ENCODE measurements at regions not wholly inside any gene's neighbourhood (a gene's known extent, or its start where the extent isn't known, plus 50 kb on each side); places are given as distances from the start of the nearest gene placed in this dataset.
A peak's percentile ranks its signal among the peaks of the same experiment; 100 is the strongest.

DNA sequence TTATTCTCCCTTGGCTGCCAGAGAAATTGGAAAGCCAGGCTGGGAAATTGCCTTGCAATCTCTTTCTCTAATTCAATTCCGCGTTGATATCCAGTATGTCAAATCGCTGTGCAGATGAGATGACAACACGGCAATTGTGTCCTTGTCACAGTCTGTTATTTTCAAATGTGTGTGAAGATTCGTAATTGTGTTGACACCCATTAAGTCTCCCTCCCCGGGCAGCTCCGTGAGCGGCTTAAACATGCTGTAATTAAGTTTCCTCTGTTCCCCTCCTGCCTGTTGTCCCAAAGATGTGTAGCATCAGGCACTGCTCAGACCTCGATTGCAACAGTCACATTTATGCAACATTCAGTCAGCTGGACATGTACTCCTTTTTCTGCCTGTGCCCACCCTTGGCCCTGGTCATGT lies 209.5 kb downstream of the LPIN1 start:
- no peak for DNase-seq

DNA sequence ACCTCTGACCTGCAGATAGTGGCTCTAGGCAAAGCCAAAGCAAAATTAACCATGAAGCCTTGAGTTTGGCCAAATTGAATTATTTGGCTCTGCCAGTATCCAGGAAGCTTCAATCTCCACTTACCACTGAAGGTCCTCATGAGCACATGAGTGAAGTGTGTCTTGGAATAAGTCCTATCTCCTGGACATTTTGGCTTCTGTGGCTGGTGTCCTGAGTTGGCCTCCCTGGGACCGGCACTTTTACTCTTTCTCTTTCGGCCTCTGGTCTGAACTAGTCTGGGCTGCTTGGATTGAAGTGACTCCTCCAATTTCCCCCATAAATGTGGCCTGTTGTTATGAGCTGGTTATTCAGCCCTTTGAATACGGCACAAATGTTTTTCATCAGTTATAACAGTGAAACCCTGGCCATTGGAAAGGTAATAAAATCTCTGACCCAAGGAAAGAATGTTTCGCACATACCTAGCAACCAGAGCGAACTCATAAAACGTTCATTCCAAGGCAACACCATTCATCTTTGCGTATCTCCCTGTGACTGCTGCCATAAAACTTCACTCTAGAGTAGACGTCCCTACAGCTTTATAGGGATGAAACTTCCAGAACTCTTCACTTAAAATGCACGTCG lies 216.4 kb downstream of the LPIN1 start:
- no peak for DNase-seq

DNA sequence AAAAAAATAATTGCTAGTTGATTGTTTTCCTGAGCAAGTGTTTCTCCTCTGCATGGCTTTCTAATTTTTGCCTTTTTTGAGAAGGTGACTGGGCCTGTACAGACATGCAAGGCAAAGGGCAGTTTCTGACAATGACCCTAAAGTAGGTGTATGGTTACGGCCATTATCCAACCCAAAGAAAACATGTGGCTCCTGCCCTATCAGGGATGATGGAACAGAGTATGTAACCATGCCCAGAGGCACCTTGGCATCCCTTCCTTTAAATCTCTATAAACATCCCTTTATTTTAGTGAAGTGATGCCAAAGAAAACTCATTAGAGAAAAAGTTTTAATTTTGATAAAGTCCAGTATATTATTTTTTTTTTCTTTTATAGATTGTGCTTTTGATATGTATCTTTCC lies 217.5 kb downstream of the LPIN1 start:
- DNase-seq: no peak

DNA sequence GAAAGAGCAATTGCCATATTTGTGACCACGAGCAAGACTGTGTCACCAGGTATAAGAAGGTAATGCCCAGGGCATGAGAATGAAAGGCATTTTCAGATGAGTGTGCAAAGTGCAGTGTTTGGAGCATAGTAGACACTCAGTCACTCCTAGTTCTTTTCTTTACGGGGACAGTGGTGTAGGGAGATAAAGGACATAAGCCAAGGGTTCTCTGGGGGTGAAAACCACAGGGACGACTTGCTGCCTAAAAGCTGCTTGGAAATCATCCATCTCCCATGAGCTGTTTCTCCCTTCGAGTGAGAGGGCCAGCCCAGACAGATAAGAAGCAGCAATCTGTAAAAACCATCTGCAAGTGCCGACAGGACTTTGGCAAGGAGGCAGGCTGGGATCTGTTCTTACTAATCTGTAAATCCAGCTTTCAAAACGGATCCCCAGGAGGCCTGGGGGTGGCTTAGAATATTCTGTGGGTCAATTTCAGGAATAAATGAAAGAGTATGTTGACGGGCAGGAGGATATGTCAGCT lies 221.6 kb downstream of the LPIN1 start:
- DNase-seq: no peak

DNA sequence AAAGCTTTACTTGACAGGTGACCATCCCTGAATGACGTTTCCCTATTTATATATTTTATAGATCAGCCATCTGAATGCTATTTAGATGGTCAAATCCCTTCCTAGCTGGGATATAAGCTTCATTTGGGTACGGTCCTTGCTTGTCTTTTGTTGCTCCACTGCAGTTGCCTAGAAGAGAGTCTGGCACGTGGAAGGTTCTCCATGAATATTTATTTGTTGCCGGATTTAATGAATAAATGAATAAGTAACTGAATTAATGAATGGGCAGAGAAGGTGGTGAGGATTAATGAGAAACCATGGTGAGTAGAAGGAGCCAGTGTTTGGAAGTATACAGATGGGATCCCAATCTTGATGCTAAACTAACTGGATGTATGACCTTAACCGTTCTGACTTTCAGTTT lies 222.1 kb downstream of the LPIN1 start:
- DNase-seq: no peak

DNA sequence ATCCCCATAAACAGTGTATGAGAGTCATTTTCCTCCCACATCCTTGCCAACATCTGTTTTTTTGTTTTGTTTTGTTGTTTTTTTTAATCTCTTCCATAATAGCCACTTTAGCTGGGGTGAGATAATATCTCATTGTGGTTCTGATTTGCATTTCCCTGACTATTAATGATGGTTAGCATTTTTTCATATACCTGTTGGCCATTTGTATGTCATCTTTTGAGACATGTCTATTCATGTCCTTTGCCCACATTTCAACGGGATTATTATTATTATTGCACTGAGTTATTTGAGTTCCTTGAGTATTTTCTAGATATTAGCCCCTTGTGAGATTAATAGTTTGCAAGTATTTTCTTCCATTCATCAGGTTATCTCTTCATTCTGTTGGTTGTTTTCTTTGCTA lies 223.3 kb downstream of the LPIN1 start:
- DNase-seq: no peak

DNA sequence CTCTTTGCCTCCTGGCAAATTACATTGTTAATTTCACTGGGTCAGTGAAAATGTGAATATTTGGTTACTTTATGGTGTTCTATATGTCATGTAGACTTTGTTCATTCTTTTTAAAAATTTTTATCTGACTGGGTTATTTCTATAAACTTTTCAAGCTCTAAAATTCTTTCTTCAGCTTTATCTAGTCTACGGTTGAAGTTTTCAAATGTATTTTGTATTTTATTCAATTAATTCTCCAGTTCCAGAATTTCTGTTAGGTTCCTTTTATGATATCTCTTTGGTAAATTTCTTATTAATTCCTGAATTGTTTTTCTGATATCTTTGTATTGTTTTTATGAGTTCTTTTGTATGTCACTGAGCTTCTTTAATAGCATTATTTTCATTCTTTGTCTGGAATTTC lies 228.1 kb downstream of the LPIN1 start:
- no peak for DNase-seq

DNA sequence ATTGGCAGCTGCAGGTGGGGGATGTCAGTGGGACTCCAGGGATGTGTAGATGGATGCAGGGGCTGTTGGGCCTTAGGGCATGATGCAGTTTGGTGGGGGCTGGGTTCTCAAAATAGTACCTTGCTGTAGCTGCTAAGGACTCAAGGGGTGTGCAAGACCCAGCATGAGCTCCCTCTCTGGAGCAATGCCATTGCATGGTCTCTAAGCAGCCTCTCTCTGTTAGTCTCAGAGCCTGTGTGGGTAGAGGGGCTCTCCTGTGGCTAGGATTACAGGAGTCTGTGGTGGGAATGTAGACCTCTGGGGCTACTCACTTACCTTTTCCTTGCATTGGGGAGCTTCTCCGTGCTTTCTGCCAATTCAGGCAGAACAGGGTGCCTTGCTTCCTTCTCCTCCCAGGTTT lies 228.9 kb downstream of the LPIN1 start:
- no peak for DNase-seq

DNA sequence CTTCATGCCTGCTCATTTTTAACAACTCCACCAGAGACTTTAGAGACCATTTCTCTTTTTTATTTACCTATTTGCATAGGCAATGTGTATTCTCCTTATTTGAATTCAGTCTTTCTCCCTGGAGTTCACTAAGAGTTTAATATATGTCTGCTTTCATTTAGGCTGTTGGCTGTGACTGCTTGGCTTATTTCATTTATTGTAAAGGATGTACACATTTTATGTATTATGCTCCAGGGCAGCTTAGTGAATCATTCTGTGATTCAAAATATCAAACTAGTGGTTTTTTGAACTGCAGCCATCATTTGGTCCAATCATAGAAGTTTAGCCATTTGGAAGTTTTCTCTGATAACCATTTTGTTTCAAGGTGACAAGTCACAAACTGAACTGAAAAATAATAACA lies 229.6 kb downstream of the LPIN1 start:
- no peak for DNase-seq

DNA sequence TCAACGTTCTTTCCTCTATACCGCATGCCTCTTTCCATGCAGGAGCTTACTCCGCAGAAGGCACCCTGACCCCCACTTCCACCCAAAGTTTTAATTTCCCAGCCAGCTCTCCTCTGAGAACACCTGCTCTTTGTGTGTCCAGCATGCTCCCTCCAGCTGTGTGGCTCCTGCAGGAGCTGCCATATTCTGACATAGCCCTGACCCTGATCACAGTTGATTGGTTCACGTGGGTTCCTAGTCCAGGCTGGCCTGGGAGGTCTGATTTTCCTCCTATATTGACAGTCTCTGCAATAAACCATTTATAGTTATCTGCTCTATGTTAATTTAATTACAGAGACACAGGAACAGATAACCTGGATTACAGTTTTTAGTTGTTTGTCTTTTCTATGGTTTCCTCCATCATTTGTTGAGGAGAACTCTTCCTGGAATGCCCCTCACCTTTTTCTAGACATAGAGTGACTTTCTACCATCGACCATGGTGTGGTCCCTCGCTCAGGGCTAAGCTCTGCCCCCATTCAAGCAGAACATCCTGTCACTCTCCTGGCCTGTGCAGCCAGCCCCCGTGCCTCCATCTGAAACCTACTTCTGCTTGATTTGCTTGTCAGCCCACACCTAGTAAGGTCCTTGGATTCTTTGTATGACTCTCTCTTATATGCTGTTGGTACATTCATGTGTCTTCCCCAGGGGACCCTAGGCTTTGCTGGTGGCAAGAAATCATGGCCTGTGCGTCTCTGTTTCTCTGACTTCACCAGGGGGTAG lies 231.5 kb downstream of the LPIN1 start:
- no peak for DNase-seq

DNA sequence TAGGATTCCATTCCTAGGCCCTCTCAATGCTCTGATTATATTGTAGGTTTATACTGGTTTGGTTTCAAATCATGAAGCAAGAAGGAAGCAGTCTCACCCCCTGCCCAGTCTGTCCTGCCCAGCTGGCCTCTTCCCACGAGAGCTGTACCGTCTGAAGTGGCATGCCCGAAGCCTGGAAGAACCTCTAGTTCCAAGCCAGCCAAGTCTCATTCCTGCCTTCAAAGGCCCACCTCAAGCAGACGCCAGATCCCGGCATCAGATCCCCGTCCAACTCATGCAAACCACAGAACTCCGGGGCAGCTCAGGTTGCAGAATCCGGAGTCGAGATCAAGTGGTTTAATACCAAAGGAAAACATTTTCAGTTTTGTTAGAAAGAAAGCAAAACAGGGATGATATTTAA lies 234.4 kb downstream of the LPIN1 start:
- peak; percentile 18 for DNase-seq

DNA sequence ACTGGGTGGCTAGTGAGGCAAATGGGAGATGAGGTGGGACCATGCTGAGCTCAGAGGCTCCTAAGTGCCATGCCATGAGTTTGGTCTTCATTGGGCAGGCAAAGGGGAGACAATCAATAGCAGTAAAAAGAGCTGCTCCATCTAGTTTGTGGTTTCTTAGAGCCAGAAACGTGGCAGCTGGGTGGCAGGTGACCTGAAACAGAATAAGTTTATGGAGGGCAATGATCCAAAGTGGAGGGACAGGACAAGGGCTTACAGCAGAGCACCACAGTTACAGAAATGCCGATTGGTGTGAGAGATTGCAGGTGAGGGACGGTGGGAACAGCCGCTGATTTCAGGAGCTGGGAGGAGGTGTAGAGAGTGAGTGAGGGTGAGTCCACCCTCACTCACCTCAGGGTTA lies 237.0 kb downstream of the LPIN1 start:
- DNase-seq: no peak

DNA sequence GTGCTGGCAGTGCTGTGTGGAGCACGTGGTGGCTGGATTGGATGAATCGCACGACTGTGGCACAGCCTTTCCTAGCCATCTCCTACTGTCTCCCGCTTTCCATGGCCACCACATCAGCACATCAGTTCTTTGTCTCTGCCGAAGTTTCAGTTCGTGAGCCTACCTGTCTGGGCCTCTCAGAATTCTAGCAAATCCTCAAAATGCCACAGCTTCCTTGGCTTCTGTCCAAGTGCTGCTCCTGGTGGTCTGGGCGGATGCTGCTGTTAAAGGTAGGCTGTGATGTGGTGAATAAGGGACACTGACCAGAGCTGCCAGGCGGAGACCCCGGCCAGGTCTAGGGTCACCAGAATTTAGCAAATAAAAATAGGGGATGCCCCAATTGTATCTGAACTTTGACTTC lies 237.4 kb downstream of the LPIN1 start:
- no peak for DNase-seq

DNA sequence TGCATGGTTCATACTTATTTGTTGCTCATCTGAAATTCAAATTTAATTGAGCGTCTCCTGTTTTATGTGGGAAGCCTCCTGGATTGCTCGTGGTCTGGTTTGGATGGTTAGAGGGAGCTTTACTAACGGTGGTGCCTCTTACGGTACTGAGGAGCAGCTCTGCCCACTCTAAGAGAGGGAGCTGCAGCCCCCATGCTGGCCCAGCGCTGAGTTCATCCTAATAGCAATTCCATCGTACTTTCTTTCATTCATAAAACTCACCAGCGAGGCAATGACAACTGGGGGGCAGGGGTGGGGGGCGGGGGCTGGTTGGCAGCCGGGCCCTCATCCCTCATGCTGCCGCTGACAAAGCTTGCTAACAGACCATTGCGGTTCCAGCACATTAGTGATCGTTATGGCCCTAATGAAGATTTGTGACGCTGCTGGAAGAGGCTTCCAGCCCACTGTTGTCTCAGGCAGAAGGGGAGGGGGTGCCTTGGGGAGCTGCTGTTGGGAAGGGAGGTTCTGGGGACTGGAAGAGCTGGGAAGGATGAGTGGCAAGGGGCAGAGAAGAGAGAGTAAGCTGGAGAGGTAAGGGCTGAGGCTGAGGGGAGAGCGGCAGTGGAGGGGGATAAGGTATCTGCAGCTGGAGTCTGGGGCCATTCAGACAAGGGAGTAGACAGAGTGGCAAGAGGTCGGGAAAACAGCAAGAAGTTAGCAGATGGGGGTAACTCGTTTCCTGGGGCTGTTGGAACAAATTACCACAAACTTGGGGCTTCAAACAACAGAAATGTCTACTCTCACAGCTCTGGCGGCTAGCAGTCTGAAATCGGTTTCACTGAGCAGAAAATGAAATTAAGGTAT lies 238.1 kb downstream of the LPIN1 start:
- no peak for DNase-seq

DNA sequence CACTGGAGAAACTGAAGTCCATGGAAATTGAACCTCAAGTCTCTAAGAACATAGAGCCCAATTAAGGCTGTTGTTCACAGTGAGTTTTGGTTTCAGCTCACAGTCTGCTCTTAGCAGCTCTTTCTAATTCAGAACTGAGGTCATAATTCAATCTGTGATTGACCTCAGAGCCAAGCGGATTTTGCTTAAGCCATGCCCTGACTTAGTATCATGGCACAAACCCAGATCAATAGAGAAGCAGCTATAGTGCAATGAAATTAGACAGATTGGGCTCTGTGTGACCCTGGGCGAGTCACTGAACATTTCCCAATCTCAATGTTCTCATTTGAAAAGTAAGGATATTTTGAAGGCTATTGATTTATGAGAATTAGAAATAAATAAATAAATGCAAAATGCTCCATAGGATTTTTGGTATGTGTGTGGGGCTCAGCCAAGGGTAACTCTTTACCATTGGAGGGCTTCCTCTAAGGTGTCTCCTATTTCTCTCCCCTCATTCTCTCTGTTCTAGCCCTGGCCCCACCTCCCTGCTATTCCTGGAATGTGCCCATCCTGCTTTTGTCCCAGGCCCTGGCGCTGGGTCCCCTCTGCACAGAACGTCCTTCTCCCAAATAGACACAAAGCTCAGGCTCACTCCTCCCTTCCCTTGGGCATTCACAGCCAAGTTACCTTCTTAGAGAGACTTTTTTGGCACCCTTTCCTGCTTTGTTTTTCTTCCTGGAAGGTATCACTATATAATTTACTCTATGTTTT lies 239.6 kb downstream of the LPIN1 start:
- DNase-seq: no peak

DNA sequence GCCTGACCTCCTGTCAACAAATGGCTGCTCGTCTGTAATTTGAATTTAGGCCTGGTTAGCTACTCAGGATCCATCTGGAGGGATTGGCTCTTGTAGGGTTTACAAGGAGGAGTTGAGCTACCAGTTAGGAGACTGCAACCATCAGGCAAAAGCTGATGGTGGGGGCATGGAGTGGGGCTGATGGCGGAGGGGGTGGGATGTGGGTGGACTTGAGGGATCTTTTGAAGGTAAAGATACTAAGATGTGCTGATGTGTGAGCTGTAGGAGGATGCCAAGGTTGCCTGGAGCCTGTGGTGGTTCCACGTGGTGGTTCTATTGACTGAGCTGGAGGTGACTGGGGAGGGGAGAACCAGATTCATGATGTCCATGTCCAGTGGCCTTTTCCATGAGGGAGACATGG lies 240.7 kb downstream of the LPIN1 start:
- DNase-seq: no peak

DNA sequence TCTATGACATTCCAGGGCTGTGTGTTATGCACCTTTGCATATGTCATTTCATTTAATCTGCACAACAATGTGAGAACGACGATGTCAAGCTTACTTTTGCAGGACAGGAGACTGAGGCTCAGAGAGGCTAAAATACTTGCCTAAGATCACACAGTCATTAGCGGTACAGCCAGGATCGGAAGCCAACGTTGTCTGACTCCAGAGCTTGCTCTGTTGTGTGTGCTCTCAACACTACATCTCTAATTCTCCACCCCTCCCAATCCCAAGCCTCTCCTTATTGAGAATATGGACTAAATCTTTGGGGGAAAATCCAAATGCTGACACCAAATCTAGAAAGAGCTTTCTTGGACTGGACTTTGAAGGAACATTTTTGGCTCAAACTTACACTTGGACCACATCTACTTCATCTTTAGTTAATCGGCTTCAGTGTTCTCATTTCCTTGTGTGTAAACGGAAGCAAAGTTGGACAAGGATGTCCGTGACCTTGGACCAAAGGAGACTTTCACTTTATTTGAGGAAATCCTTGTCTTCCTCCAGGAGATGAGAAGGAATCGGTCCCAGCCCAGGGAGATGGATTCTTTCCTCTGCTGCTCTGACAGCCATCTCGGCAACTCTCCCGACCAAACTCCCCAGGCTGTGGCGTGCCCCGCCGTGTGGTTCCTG lies 242.4 kb downstream of the LPIN1 start:
- no peak for DNase-seq

DNA sequence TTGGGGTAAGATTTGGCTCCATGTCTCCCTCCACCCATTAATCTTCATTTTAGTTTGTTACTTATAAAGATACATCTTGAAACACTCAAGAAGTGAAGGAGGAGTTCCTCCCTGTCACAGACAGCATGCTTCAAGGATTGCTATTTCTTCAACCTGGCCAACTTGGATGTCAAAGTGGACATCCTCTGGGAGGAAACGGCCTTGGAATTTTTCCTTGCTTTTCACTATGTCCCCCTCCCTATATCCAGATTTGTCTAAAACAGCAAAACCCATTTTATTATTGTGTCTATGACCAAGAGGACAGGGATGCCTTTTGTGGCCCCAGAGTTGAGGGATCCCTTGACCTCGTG lies 242.9 kb downstream of the LPIN1 start:
- no peak for DNase-seq

DNA sequence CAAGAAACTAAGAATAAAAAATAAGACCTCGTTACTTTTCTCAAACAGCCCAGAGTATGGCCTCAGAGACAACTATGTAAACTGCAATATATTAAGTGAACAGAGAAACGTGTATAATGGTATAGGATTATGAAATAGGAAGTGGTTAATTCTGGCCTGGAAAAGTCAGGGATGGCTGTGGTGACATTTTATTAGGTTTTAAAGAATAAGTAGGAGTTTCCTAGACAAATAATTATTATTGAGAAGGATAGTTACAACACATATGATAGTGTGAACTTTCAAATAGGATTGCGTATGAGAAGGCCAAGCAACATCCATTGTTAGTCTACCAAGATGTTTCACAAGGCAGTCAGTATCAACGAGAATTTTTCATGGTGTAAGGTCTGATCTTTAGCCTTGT lies 244.1 kb downstream of the LPIN1 start:
- DNase-seq: no peak

DNA sequence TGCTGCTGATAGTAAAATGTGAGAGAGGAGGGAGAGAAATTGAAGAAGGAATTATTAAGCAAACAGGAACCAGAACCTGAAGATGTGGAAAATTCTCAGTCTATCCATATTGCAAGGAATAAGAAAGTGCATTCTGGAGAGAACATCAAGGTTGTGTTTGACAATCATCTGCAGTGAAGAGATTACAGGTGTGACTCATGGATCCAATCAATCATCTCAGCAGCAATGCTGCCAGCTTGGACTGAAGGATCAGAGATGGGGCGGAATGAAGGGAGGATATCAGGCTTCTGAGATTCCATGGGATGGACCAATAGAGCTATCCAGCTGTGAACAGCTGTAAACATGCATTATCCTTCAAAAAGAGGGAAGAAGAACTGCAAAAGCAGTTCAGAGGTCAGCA lies 247.3 kb downstream of the LPIN1 start:
- DNase-seq: no peak

DNA sequence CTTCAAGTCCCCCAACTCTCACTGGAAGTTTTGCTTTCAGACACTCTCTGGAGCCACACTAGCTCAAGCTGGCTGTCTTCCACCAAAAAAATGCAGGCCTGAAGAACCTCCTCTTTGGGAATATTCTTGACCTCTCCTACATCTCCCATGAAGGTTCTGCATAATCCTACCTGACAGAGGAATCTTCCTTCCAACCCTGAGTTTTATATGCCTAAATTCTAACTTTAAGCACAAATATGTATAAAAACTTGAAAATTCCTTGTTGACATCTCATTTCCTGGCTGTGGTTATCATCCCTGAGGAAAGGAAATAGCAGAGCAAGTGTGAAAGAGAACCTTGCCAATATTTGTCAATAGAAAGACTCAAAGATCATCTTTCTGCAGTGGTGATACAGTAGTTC lies 249.0 kb downstream of the LPIN1 start:
- no peak for DNase-seq

DNA sequence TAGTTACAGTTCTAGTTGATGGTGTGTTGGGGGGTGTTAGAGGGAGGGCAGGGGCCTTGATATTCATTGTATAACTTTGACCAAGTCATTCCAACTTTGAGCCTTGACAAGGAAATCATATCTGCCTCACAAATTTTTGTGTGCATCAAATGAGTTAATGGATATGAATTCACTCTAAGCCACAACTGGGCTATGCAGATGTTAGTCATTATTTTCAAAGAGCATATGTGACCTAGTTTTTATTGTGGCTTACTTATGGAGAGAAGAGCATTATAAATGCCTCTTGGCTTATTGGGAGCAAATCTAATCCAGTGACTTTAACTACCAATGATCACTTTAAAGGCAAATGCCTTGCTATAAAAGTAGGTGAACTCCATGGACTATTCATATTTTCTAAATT lies 250.2 kb downstream of the LPIN1 start:
- DNase-seq: peak; percentile 4

DNA sequence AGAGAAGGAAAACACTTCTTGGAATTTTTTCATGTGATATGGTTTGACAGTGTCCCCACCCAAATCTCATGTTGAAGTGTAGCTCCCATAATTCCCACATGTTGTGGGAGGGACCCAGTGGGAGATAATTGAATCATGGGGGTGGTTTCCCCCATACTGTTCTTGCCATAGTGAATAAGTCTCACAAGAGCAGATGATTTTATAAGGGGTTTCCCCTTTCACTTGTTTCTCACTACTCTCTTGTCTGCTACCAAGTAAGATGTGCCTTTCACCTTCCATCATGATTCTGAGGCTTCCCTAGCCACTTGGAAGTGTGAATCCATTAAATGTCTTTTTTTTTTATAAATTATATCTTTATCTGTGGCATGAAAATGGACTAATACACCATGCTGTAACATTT lies 250.7 kb downstream of the LPIN1 start:
- DNase-seq: no peak
